ENCODE measurements at regions not wholly inside any gene's neighbourhood (a gene's known extent, or its start where the extent isn't known, plus 50 kb on each side); places are given as distances from the start of the nearest gene placed in this dataset.

DNA sequence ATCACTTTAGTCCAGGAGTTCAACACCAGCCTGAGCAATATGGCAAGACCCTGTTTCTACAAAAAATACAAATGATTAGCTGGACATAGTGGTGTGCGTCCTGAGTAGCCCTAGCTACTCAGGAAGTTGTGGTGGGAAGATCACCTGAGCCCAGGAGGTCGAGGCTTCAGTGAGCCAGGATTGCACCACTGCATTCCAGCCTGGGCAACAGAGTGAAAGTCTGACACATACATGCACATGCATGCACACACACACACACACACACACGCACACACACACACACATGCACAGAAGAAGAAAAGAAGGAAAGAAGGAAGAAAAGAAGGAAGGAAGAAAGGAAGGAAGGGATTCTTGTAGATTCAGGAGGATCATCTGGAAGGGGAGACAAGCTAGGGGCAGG lies 104.4 kb upstream of the USP25 start:
- no peak for TF ChIP-seq POLR2A (IDR thresholded peaks at IDR 0.05)
- TF ChIP-seq, protein P1, sequence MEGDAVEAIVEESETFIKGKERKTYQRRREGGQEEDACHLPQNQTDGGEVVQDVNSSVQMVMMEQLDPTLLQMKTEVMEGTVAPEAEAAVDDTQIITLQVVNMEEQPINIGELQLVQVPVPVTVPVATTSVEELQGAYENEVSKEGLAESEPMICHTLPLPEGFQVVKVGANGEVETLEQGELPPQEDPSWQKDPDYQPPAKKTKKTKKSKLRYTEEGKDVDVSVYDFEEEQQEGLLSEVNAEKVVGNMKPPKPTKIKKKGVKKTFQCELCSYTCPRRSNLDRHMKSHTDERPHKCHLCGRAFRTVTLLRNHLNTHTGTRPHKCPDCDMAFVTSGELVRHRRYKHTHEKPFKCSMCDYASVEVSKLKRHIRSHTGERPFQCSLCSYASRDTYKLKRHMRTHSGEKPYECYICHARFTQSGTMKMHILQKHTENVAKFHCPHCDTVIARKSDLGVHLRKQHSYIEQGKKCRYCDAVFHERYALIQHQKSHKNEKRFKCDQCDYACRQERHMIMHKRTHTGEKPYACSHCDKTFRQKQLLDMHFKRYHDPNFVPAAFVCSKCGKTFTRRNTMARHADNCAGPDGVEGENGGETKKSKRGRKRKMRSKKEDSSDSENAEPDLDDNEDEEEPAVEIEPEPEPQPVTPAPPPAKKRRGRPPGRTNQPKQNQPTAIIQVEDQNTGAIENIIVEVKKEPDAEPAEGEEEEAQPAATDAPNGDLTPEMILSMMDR (IDR thresholded peaks at IDR 0.05): no peak

All from heart left ventricle (tissue), 13 donors.